ENCODE measurements at regions not wholly inside any gene's neighbourhood (a gene's known extent, or its start where the extent isn't known, plus 50 kb on each side); places are given as distances from the start of the nearest gene placed in this dataset.

DNA sequence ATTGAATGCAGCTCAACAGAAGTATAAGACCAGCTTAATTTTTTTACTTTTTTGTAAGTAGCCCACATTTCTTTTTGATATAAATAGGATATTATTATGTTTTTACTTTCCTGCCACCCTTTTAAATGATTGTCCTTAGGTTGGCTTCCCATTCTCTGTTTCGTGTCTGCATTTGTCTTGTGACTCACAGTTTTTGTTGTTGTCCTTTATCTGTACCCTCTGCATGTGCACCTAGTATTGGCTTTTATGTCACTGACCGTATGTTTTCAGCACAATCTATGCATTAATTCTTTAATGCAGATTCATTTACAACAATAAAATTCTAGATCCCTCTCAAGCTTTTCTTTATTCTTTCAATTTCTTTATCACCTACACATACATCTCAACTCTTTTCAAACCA lies 474.2 kb upstream of the FANCL start:
- Histone ChIP-seq H3K27me3 (ENCODE audit: insufficient read depth, low read length, poor library complexity) (no peaks in the 10 kb centered on the region), H3K56ac (ENCODE audit: low read length) (no peak overlapping the region), H3K36me3 (ENCODE audit: control insufficient read depth, insufficient read depth, low read length) (no peaks in the 10 kb centered on the region), H3K79me2 (ENCODE audit: control insufficient read depth, insufficient read depth, low read length) (no peaks in the 10 kb centered on the region), H3K4me1 (ENCODE audit: control insufficient read depth, low read depth, low read length) (peaks cover 2% of the 10 kb centered on the region), H4K5ac (ENCODE audit: low read length) (no peak overlapping the region), H3K27ac (ENCODE audit: low read depth, low read length) (no peak overlapping the region), H4K8ac (ENCODE audit: low read depth, low read length) (no peak overlapping the region), H3K9ac (ENCODE audit: low read length) (no peak overlapping the region), H3K4me3 (ENCODE audit: low read length) (no peak overlapping the region), H3K4ac (ENCODE audit: low read depth, low read length) (no peak overlapping the region), H3K23ac (ENCODE audit: low read length) (no peak overlapping the region), H3K4me2 (ENCODE audit: low read length) (no peak overlapping the region), H2BK120ac (ENCODE audit: low read depth, low read length) (no peak overlapping the region), H2BK5ac (ENCODE audit: low read length) (no peak overlapping the region), H2BK15ac (replicated peaks; ENCODE audit: low read depth) (no peak overlapping the region), H3K18ac (ENCODE audit: low read length) (no peak overlapping the region), H3K79me1 (ENCODE audit: low read length) (no peaks in the 10 kb centered on the region), H2AK5ac (ENCODE audit: low read length) (no peak overlapping the region)
- no CpG with 5 or more reads among the region's 2 CpGs for WGBS (ENCODE audit: extremely low coverage, insufficient coverage, low lambda C conversion rate)
- DNase-seq = no peak

DNA sequence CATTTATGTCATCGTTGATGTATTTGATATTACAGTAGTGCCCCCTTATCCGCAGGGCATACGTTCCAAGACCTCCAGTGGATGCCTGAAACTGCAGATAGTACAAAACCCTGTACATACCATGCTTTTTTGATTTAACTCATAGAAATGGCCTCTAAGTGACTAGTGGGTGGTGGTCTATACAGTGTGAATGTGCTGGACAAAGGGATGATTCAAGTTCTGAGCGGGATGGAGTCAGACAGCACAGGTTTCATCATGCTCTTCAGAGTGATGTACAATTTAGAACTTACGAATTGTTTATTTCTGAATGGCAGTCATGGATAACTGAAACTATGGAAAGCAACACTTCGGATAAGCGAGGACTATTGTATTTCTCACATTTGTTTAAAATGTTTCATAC lies 473.1 kb upstream of the FANCL start:
- Histone ChIP-seq H3K4me3 (ENCODE audit: low read length) (no peak overlapping the region), H3K23ac (ENCODE audit: low read length) (no peak overlapping the region), H3K4me1 (ENCODE audit: control insufficient read depth, low read depth, low read length) (peaks cover 2% of the 10 kb centered on the region), H3K9ac (ENCODE audit: low read length) (no peak overlapping the region), H3K79me1 (ENCODE audit: low read length) (no peaks in the 10 kb centered on the region), H3K36me3 (ENCODE audit: control insufficient read depth, insufficient read depth, low read length) (no peaks in the 10 kb centered on the region), H3K4ac (ENCODE audit: low read depth, low read length) (no peak overlapping the region), H2BK15ac (replicated peaks; ENCODE audit: low read depth) (no peak overlapping the region), H4K8ac (ENCODE audit: low read depth, low read length) (no peak overlapping the region), H3K18ac (ENCODE audit: low read length) (no peak overlapping the region), H3K27me3 (ENCODE audit: insufficient read depth, low read length, poor library complexity) (no peaks in the 10 kb centered on the region), H2AK5ac (ENCODE audit: low read length) (no peak overlapping the region), H3K56ac (ENCODE audit: low read length) (no peak overlapping the region), H3K4me2 (ENCODE audit: low read length) (no peak overlapping the region), H2BK5ac (ENCODE audit: low read length) (no peak overlapping the region), H4K5ac (ENCODE audit: low read length) (no peak overlapping the region), H2BK120ac (ENCODE audit: low read depth, low read length) (no peak overlapping the region), H3K27ac (ENCODE audit: low read depth, low read length) (no peak overlapping the region), H3K79me2 (ENCODE audit: control insufficient read depth, insufficient read depth, low read length) (no peaks in the 10 kb centered on the region)
- no peak for DNase-seq
- no CpG with 5 or more reads among the region's 7 CpGs for WGBS (ENCODE audit: extremely low coverage, insufficient coverage, low lambda C conversion rate)

DNA sequence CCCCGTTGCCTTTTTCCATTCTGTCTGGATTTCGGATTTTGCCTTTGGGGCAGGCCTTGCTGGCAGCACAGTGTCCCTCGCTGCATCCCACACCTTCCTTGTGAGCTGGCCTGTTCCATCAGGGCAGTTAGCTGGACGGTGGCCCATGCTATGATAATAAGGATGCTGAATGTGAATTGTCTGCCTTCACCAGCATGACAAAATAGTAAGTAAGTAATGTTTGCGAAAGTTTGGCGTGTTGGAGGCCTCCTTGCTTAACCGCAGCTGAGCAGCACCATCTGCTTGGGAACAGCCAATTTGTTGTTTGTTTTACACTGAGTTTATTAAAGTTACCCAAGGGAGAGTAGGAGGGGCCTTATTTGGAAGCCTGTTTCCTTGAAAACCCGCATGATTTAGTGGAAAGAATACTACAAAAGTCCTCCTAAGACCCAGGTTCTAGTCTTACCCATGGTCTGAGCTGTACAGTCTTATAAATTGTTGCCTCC lies 469.7 kb upstream of the FANCL start:
- WGBS (ENCODE audit: extremely low coverage, insufficient coverage, low lambda C conversion rate) = no CpG with 5 or more reads among the region's 8 CpGs
- Histone ChIP-seq H3K4me1 (ENCODE audit: control insufficient read depth, low read depth, low read length) (peaks cover 2% of the 10 kb centered on the region), H3K27me3 (ENCODE audit: insufficient read depth, low read length, poor library complexity) (no peaks in the 10 kb centered on the region), H4K8ac (ENCODE audit: low read depth, low read length) (no peak overlapping the region), H2AK5ac (ENCODE audit: low read length) (no peak overlapping the region), H3K4me2 (ENCODE audit: low read length) (no peak overlapping the region), H3K27ac (ENCODE audit: low read depth, low read length) (no peak overlapping the region), H3K79me1 (ENCODE audit: low read length) (no peaks in the 10 kb centered on the region), H3K4me3 (ENCODE audit: low read length) (no peak overlapping the region), H2BK15ac (replicated peaks; ENCODE audit: low read depth) (no peak overlapping the region), H3K36me3 (ENCODE audit: control insufficient read depth, insufficient read depth, low read length) (no peaks in the 10 kb centered on the region), H3K18ac (ENCODE audit: low read length) (no peak overlapping the region), H3K4ac (ENCODE audit: low read depth, low read length) (no peak overlapping the region), H3K9ac (ENCODE audit: low read length) (no peak overlapping the region), H2BK120ac (ENCODE audit: low read depth, low read length) (no peak overlapping the region), H3K23ac (ENCODE audit: low read length) (no peak overlapping the region), H2BK5ac (ENCODE audit: low read length) (peak overlapping the region; percentile 20), H4K5ac (ENCODE audit: low read length) (no peak overlapping the region), H3K79me2 (ENCODE audit: control insufficient read depth, insufficient read depth, low read length) (no peaks in the 10 kb centered on the region), H3K56ac (ENCODE audit: low read length) (peak overlapping the region; percentile 47)
- no peak for DNase-seq

DNA sequence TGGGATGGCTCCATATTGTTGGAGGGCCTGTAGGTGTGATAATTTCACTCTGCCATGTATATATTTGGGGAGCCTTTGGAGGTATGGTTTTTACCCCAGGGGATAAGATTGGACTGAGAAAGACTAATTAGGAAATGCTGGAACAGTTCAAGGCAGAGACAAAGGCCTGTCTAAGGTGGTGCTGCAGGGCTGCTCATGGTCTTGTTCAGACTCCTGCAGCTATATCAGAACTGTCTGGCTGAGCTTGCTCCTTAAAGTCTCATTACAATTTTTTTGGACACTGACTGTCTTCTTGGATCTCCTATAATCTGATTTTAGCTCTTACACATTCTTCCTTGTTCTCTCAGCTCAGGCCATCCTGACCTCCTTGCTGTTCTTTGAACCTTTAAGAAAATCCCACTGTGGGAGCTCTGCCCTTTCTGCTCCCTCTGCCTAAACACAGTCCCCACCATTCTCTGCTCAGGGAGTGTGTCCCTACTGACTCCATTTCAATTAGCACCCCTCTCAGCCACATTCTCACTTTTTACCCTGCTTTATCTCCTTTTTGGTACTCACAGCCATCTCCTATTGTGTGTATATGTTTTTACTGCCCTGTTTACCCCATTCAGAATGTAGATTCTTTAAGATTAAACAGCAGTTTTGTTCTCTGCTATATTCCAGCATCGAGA lies 468.7 kb upstream of the FANCL start:
- no peak overlapping the region for H3K18ac ChIP-seq (ENCODE audit: low read length)

DNA sequence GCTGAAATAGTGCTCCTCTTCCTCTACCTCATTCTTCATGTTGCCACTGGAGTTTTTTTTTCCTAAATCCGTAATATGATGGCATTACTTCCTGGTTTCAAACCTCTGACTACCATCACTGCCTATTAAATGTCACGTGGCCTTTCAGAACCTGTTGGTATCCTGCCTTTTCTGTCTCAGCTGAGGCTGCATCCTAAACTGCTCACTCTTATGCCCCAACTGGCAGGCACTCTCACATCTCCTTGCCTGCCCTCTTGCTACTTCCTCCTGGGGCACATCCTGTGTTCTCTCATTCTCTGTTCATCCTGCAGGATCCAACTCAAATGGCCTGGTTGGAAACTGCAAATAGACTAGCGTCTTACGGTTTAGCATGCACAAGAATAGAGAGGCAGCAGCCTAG lies 468.1 kb upstream of the FANCL start:
- no peak overlapping the region for H3K9ac ChIP-seq (ENCODE audit: low read length)

More for the DNA sequence above, 468.7 kb upstream of the FANCL start:
- Histone ChIP-seq H2AK5ac (ENCODE audit: low read length) (no peak overlapping the region), H3K79me1 (ENCODE audit: low read length) (no peaks in the 10 kb centered on the region), H3K4me1 (ENCODE audit: control insufficient read depth, low read depth, low read length) (peaks cover 2% of the 10 kb centered on the region), H3K79me2 (ENCODE audit: control insufficient read depth, insufficient read depth, low read length) (no peaks in the 10 kb centered on the region), H3K9ac (ENCODE audit: low read length) (no peak overlapping the region), H4K8ac (ENCODE audit: low read depth, low read length) (no peak overlapping the region), H3K27me3 (ENCODE audit: insufficient read depth, low read length, poor library complexity) (no peaks in the 10 kb centered on the region), H3K27ac (ENCODE audit: low read depth, low read length) (no peak overlapping the region), H3K4me2 (ENCODE audit: low read length) (no peak overlapping the region), H2BK120ac (ENCODE audit: low read depth, low read length) (no peak overlapping the region), H3K36me3 (ENCODE audit: control insufficient read depth, insufficient read depth, low read length) (no peaks in the 10 kb centered on the region), H2BK15ac (replicated peaks; ENCODE audit: low read depth) (no peak overlapping the region), H3K4ac (ENCODE audit: low read depth, low read length) (peak overlapping the region; percentile 31), H3K4me3 (ENCODE audit: low read length) (no peak overlapping the region), H4K5ac (ENCODE audit: low read length) (no peak overlapping the region), H3K23ac (ENCODE audit: low read length) (no peak overlapping the region), H2BK5ac (ENCODE audit: low read length) (no peak overlapping the region), H3K56ac (ENCODE audit: low read length) (peak overlapping the region; percentile 27)
- DNase-seq = peak; percentile 51
- no CpG with 5 or more reads among the region's 1 CpG for WGBS (ENCODE audit: extremely low coverage, insufficient coverage, low lambda C conversion rate)

DNA sequence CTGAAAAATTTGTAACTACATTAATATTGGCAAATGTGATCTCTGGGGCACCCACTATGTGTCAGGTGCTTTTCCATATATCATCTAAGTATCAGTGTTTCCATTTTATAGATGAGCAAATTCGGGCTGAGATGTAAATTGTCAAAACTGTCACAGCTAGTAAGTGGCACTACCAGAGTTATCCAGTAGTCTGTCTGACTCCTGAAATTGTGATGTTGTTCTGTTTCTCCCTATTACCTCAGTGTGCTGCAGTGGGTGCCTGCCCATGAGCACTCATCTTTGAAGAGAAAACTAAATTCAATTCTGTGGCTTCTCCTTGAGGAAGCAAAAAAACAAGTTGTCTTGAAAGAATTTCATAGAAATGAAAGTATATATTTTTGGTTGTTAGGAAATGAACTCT lies 467.4 kb upstream of the FANCL start:
- H3K56ac ChIP-seq (ENCODE audit: low read length) = no peak overlapping the region
- H3K4me3 ChIP-seq (ENCODE audit: low read length) = no peak overlapping the region
- H2BK5ac ChIP-seq (ENCODE audit: low read length) = no peak overlapping the region
- no peaks in the 10 kb centered on the region for H3K79me1 ChIP-seq (ENCODE audit: low read length)
- no peak overlapping the region for H3K18ac ChIP-seq (ENCODE audit: low read length)
- H2AK5ac ChIP-seq (ENCODE audit: low read length) = no peak overlapping the region
- no peak overlapping the region for H4K5ac ChIP-seq (ENCODE audit: low read length)
- no peak overlapping the region for H3K4ac ChIP-seq (ENCODE audit: low read depth, low read length)
- H3K36me3 ChIP-seq (ENCODE audit: control insufficient read depth, insufficient read depth, low read length) = no peaks in the 10 kb centered on the region
- peaks cover 2% of the 10 kb centered on the region for H3K4me1 ChIP-seq (ENCODE audit: control insufficient read depth, low read depth, low read length)
- H2BK120ac ChIP-seq (ENCODE audit: low read depth, low read length) = no peak overlapping the region
- WGBS (ENCODE audit: extremely low coverage, insufficient coverage, low lambda C conversion rate) = no CpG with 5 or more reads among the region's 1 CpG
- no peak overlapping the region for H3K23ac ChIP-seq (ENCODE audit: low read length)
- H4K8ac ChIP-seq (ENCODE audit: low read depth, low read length) = no peak overlapping the region
- H3K79me2 ChIP-seq (ENCODE audit: control insufficient read depth, insufficient read depth, low read length) = no peaks in the 10 kb centered on the region
- DNase-seq = no peak
- no peak overlapping the region for H3K27ac ChIP-seq (ENCODE audit: low read depth, low read length)
- no peak overlapping the region for H3K4me2 ChIP-seq (ENCODE audit: low read length)
- H3K27me3 ChIP-seq (ENCODE audit: insufficient read depth, low read length, poor library complexity) = no peaks in the 10 kb centered on the region
- H3K9ac ChIP-seq (ENCODE audit: low read length) = no peak overlapping the region
- H2BK15ac ChIP-seq (replicated peaks; ENCODE audit: low read depth) = no peak overlapping the region

More for the DNA sequence above, 468.1 kb upstream of the FANCL start:
- peaks cover 2% of the 10 kb centered on the region for H3K4me1 ChIP-seq (ENCODE audit: control insufficient read depth, low read depth, low read length)
- no peak overlapping the region for H2BK5ac ChIP-seq (ENCODE audit: low read length)
- no peak overlapping the region for H2BK120ac ChIP-seq (ENCODE audit: low read depth, low read length)
- DNase-seq = peak; percentile 24
- no peak overlapping the region for H3K4ac ChIP-seq (ENCODE audit: low read depth, low read length)
- no peak overlapping the region for H4K8ac ChIP-seq (ENCODE audit: low read depth, low read length)
- no peaks in the 10 kb centered on the region for H3K79me2 ChIP-seq (ENCODE audit: control insufficient read depth, insufficient read depth, low read length)
- H2AK5ac ChIP-seq (ENCODE audit: low read length) = no peak overlapping the region
- no peak overlapping the region for H3K56ac ChIP-seq (ENCODE audit: low read length)
- H3K79me1 ChIP-seq (ENCODE audit: low read length) = no peaks in the 10 kb centered on the region
- no peak overlapping the region for H3K18ac ChIP-seq (ENCODE audit: low read length)
- H4K5ac ChIP-seq (ENCODE audit: low read length) = no peak overlapping the region
- H3K27me3 ChIP-seq (ENCODE audit: insufficient read depth, low read length, poor library complexity) = no peaks in the 10 kb centered on the region
- H3K23ac ChIP-seq (ENCODE audit: low read length) = no peak overlapping the region
- H3K4me2 ChIP-seq (ENCODE audit: low read length) = no peak overlapping the region
- H3K4me3 ChIP-seq (ENCODE audit: low read length) = no peak overlapping the region
- no peak overlapping the region for H2BK15ac ChIP-seq (replicated peaks; ENCODE audit: low read depth)
- H3K27ac ChIP-seq (ENCODE audit: low read depth, low read length) = no peak overlapping the region
- no CpG with 5 or more reads among the region's 4 CpGs for WGBS (ENCODE audit: extremely low coverage, insufficient coverage, low lambda C conversion rate)
- H3K36me3 ChIP-seq (ENCODE audit: control insufficient read depth, insufficient read depth, low read length) = no peaks in the 10 kb centered on the region

Measured in mesendoderm (in vitro differentiated cells).